Activated CD4-positive, alpha-beta T cell treated with anti-CD3 and anti-CD28 coated beads for 24 hours (primary cell): ENCODE measurements at regions not wholly inside any gene's neighbourhood (a gene's known extent, or its start where the extent isn't known, plus 50 kb on each side); places are given as distances from the start of the nearest gene placed in this dataset.

Experiments
- DNase-seq, 2 donors: peaks; one replicate each; pipeline ENCODE4 v3.0.0-alpha.2; 2020; ENCODE audit warnings: low read depth in 2 of 2

DNA sequence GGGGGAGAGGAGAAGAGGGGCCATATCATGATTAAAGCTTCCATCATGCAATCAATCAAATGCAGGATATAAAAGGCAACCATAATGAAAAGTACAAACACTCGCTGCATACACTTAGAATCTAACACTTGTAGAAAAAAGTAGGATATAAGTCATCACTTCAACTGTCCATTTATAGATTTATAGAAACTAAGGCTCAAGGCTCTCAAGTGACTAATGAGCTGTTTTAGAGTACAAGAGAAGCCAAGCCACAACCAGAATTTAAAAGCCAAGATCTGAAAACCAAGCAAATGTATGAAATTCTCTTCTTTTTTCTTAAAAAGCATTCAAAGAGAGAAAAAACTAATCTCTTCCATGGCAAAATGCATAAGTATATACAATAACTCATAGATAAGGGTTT, 160.2 kb upstream of the BLID start:
- DNase-seq, result no peak

DNA sequence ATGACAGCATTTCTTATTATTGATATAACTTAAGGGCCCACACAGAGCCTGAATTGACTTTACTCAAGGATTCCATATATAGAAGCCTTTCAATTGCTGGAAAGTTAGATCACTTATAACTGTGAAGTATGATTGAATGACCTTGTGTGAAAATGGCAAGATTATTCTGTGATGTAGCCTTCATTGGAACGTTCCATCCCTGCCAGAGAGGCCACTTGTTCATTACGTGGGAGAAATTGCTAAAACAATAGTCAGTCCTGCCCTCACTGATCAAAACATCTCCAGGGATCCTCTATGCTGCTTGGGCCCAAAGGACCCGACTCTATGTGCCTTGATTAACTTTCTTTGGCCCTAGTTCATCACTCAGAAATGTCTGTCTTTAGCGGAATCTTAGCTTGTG, 159.5 kb upstream of the BLID start:
- DNase-seq, result no peak

DNA sequence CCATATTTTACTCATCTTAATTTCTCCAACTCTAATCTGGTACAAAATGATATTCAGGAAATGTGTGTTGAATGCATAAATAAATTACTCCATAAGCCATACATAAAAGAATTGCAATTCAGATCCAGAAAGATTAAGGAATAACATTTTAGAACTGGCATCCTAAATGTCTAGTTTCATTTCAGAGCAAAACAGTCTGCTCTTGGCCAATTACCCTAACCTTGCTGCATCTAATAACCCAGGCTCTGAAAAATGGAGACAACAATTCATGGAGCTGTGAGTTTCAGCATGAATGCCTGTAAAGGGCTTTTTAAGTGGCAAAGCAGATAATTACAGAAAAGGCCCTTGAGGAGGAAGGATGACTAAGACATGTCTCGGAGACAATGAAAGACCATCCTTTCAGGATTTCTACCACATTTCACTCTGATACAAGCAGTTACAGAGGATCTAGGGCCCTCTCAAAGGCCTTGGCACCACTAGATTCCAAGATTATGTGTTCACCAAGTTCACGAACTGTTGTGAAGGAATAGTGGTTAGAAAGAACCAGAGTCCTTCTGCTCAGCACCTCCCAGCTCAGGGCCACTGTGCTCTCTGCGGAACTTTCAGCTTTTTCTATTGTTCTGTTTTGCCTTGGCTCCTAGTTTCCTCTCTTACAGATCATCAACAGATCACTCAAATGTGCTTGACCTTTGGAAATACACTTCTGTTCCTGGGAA, 157.6 kb upstream of the BLID start:
- DNase-seq, result no peak

DNA sequence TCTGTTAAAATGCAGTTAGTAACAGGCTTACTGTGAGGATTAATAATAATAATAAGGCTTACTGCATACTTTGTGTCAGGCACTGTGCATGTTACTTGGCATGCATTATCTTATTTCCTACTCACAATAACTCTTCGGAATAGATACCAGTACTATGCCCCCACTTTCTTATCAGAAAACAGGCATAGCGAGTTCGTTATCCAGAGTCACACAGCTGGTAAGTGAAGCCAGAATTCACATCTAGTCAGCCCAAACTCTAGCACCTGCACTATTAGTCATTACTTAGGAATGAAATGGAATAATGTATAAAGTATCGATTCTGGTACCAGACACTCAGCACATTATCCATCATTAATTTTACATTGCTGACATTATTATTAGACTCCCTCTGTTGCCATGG, 155.7 kb upstream of the BLID start:
- DNase-seq, result no peak

DNA sequence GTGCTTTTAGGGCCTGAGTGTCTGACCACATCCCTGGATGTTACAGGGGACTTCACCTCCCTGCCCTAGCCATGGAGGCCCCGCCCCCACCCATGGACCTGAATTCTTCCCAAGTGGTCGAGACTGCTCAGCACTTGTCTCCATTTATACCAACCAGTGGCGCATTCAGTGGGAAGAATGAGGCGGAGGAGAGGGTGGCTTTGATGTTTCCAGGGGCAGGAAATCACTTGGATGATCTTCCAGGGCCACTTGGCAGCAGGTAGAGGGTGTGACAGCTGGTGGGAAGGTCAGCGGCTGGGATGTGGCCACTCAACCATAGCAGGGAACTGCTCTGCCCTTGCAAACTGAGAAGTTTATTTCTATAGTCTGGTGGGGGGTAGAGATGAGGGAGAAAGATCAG, 155.1 kb upstream of the BLID start:
- no peak for DNase-seq

DNA sequence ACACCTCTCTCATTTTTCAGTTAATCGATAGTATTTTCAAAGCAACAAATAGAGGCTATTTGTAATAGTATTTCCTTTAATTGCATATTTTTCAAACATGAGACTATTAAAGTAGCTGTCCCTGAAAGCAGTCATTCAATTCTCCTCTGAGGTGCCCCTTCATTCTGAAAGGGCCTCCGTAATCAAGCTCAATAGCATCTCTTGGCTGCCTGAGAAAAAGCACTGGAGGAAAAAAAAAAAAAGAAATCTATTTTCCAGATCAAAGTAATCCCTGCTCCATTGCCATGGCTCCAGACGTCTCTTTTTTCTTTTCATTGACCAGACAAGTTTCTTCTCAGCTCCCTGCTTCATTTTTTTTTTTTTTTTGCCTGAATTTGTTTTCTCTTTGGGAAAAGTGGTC, 154.5 kb upstream of the BLID start:
- DNase-seq, result no peak

DNA sequence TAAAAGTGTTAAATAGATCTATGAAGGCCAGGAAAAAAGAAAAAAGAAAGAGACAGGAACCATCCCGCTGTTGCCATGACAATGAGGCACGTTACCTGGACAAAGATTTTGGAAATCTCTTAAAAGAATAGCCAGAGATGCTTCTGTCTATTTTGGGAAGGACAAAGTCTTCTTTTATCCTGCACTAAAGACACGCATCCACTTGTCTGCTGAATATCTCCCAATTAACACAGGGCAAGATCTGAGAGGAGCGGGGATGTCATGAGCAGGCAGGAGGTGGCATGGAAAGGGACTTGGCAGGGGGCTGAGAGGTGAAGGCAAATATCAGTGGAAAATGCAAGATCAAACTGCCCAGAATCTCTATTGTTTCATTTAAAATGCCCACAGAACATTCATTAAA, 153.8 kb upstream of the BLID start:
- DNase-seq, result no peak

DNA sequence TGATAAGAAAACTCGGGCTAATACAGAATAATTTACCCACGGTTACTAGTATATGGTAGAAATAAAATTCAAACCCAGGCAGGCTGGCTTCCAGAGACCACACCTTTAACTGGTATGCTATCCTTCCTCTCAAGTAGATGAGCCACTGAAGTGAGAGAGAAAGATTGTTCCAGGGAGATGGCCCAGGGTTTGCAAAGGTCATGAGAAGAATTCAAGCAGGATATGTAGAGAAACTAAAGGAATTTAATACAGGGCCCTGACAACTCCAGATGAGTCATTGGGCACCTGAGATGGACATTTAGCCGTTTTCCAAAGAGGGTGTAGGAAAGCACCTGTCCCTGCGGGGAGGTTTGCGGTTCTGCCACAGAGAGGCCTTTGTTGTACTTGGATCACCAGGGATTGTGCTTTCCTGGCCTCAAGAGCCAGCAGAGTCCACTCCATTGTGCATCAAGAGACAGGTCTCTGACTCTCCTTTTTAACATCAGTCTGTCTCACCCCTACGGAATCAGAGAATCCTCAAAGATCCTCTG, 152.7 kb upstream of the BLID start:
- no peak for DNase-seq

DNA sequence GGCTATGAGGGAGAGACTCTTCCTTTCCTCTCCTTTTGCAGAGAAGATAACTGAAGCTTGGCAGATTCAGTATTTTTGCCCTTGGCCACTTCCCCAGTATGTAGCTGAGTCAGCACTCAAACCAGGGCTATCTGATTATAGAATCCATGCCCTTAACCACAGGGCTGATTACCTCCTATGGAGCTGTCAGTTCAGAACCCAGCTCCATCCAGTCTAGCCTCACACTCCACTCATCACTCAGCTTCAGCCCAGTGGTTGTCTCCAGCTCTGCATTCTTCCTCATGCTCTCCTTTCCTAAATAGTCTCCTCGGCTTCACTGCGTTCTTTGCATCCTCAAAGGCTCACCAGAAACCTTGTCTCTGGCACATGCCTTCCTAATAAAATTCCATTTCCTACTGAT, 151.6 kb upstream of the BLID start:
- no peak for DNase-seq

DNA sequence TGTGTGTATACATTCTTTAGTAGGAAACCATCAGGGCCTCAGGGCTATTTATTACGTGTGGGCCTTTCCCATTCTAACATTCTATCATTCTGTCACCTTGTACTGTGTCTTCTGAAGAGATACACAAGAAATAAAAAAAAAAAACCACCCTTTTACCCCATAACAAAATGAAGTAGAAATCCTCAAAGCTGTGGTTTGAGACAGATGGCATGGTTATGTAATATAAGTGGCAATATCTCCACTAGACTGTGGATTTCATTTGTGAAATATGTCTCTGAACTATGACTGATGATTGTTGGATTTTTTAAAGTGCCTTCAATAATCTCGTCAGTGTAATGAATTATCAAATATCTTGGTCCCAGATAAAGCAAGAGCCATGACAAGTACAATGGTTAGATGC, 150.0 kb upstream of the BLID start:
- no peak for DNase-seq

DNA sequence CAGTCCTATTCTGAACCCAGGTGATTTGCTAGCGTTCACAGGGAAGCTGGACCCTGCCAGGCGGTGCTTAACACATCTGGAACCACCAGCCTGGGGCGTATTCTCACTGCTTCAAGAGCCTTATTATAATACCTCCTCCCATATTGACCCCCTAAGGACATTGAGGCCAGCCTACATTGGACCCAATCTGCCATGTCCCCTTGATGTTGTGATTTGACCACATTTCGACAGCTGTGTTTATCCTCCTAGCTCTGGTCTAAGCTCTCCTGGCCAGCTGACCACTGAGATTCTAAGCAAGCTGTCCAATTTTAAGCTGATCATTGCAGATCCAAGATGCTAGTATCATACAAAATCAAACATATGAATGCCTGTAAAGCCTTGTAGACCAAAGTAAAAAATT, 148.1 kb upstream of the BLID start:
- DNase-seq, result no peak

DNA sequence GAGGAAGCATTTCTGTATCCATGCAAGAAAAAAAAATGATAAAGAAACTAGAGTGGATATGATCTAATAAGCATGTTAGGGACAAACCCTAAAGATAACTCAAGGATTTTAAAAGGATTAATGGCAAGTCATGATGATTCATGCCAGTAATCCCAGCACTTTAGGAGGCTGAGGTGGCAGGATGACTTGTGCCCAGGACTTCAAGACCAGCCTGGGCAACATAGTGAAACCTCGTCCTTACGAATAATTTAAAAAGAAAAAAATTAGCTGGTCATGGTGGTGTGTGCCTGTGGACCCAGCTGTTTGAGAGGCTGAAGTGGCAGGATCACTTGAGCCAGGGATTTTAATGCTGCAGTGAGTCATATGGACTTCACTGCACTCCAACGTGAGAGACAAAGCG, 145.5 kb upstream of the BLID start:
- DNase-seq, result no peak

DNA sequence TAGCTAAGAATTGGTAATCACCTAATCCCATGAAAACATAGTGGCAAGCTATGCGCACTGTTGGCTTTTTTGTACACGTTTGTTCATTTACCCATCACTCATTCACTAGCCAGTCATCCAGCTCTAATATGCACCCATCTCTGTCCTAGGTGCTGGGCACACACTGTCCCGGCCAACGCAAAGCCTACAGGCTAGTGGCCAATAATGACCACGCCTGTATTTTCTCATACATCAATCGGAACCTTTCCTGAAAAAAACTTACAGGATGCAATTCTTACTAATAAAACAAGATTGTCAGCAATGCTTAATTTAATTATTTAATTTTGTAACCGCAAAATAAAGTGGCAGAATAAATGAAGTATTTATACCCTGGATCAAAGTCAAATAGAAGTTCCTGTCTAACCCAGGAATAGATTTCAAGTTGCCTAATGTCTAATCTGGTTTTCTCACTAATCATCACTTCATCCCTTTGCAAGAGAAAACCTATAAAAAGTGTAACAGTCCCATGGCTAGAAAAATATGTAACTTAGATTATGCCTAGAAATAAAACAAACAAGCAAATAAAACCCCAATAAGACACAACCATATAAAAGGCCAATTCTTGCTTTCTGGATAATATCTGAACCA, 143.3 kb upstream of the BLID start:
- no peak for DNase-seq

DNA sequence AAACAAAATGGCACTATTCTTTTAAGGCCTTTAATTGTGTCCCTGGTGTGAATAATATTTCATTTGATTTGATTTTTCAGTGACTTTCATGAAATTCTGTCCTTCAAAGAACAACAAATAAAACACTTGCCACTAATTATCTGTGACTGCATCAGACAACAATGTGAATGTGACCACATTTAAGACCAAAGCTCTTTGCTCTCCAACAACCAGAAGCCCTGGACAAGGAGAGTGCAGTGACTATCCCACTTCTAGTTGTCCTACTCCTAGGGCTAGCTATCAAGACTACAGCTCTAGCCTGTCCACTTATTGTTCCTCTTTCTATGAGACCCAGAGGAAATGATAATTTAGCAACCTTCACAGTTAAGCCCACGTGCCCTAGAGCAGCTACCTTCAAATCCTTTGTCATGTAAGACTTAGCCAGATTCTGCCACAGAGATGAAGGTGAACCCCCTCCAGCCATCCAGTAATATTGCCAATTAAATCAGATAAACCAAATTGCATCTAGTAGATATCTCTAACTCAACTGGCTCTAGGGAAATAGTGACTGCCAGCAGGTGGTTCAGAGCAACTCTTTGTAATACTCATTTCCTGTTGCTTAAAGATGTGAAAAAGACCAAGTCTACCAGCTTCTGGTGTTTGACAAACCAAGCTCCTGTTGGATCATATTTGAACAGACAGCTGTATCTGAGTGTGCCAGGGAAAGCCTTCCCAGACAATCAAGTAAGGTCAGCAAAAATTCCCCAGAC, 142.6 kb upstream of the BLID start:
- DNase-seq, result no peak

DNA sequence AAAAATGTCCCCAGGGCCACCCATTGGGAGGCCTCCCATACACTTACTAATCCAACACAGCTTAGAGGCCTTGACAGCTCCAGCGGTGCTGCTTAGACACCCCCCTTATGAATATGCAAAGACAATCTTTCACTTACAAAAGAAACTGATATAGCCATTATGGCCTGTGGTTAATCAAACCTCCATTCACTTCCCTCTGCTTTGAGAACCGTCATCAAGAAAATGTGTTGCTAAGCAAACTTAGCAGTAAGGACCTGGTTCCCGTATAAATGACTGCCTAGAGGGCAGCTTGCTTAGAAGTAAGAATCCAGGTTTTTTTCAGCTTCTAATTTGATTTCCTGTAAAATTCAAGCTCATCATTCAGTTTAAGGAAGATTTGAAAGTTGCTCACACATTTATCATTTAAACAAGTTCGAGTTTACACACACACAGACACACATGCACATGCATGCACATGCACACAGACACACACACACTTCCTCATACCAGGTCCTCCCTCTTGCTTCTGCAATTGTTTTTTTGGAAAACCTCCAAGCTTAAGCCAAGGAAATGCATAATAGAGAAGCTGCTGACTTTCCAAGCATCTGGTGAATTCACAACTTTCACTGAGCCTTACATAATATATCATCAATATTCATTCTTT, 137.7 kb upstream of the BLID start:
- no peak for DNase-seq

DNA sequence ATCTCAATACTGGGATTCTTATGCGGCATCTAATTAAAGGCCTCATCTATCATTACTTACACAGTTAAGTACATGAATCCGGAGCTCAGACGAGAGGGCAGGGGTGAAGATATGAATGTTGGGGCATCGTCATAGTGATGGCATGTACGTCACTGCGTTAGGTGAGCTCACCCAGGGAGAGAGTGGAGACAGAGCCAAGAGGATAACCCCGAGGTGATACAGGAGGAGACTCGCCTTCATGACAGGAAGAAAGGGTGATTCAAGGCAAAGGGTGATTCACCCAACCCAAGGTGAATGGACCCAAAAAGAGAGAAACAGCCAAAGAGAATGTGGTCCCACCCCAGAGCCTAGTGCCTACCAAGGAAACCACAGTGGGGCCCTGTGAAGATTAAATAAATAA, 132.9 kb upstream of the BLID start:
- DNase-seq, result no peak

DNA sequence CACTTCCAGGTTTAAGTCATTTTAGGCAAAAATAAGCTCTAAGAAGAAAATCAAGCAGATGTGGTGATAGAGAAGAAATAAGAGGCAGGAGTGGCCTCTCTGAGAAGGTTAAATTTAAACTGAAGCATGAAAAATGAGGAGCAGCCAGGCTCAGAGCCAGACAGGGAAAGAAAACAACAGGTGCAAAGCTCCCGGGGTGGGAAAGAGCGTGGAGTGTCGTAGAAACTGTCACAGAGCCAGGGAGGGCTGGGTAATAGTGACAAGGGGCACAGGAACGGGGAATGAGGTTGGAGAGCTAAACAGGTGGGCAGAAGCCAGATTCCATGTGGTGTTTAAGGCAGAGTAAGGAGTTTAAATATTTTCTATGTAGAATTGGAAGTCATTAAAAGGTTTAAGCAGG, 132.1 kb upstream of the BLID start:
- DNase-seq, result no peak

DNA sequence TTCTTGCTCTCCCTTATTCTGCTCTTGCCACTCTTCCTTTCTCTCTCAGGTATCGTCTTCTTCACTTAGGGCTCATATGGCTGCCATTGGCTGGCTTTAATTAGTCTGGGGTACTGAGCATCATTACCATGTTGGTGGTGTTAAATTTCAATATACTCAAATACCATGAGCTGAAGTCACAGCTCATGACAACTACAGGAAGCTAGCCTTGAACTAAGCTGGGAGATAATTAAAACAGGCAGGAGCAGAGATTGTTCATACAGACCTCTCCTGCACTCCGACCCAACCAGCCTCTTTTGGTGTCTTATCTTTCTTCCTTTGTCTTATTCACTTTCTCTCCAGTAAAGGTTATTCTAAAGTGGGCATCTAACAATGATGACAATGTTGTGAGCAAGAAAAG, 130.9 kb upstream of the BLID start:
- DNase-seq, result no peak

DNA sequence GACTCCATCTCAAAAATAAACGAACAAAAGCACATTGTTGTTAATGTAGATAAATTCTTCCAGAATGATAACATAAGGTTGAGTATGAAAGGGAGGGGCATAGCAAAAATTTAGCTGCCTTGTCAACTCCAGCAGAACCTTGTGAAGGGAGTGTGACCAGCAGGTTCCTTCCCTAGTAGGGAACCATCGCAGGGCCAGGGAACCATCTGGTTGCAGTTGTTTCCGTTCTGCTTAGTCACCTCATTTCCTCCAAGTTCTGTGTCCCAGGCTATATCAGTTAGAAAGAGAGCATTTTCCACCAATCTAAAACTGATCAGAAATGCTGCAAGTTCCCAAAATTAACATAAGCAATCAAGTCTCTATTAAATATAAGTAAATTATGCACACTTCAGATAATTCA, 126.7 kb upstream of the BLID start:
- DNase-seq, result no peak

DNA sequence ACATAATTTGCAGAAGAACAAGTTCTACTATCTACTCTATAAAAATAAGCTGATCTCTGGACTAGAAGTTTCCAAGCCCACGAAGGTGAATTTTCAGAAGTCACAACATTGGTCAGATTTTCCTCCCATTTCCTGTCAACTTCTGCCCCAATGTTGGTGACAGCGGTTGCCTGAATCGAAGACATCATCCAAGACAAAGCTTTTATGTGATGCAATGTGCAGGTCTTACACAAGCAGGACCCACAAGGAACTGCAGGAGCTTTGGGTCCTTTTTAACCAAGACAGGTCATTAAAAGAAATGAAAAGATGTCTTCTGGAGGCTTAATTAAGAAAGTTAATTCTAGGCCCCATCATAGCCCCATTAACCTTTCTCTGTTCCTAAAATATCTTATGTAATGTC, 125.6 kb upstream of the BLID start:
- no peak for DNase-seq

DNA sequence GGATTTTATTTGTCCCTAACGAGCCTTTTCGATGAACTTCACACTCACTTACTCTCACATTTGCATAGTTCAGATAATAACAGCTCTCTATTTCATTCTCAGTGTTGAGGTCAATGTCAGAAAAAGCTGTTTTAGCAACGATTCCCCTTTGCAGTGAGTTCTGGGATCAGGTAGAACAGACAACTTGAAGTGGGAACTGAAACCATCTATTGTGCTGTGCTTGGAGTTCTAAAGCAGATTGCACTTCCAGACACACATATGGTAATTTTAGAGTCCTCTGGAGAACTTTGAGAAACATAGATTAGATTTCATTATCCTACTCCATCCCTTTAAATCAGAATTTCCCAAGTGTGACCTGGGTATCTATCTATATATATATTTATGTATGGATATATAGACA, 124.6 kb upstream of the BLID start:
- DNase-seq, result no peak

DNA sequence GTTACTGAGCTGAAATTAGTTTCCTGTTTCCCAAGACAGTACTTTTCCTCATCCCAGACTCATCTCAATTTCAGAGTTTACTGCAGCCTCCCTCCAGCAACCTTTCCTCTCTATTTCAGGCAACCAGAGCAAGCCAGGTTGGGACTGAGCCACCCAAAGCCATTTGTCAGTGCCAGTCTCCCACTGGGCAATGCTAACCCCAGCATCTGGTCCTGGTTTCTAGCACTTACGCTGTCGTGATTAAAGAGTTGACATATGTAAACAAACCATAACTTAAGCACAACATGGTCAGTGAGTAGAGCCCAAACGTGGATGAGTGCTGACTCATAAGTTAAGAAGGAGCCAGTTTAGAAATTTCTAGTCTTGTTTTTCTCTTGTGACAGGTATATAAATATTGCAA, 119.6 kb upstream of the BLID start:
- no peak for DNase-seq

DNA sequence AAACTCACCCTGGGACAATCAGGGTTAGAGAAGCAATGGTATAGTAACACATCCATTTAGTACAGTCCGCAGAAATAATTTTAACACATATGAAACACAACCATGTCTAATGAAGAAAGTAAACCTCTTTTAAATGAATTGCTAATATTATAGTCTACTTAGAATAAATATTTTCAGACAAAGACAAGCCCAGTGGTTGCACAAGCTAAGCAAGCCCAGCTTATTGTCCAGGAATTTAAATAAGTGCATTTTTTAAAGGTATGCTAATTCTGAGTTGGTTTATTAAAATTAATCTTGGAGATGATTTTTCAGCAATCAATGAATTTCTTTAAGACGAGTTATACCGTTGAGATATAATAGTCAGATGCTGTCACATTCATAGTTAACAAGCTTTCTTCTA, 118.8 kb upstream of the BLID start:
- DNase-seq, result no peak
